GM12892 (cell line): ENCODE measurements at regions not wholly inside any gene's neighbourhood (a gene's known extent, or its start where the extent isn't known, plus 50 kb on each side); places are given as distances from the start of the nearest gene placed in this dataset.

Experiments
- DNase-seq: peaks from one replicate; pipeline ENCODE4 v3.0.0; 2011; ENCODE audit not compliant: insufficient read length
- FAIRE-seq: peaks from 2 replicates; lab custom pipeline; 2011; peaks lifted over from hg19 to GRCh38; lab: Jason Lieb, UNC
- POLR2A ChIP-seq: IDR thresholded peaks from 2 replicates; pipeline ENCODE4 v1.6.1; 2011; ENCODE audit warnings: low read depth, low read length, control low read depth
- POLR2AphosphoS5 ChIP-seq: IDR thresholded peaks from 2 replicates; pipeline ENCODE4 v1.6.1; 2011; ENCODE audit warnings: low read depth, low read length, control low read depth
- TAF1 ChIP-seq: IDR thresholded peaks from 2 replicates; pipeline ENCODE4 v1.6.1; 2011; ENCODE audit warnings: low read depth, mild to moderate bottlenecking, control low read depth, low read length, borderline replicate concordance

DNA sequence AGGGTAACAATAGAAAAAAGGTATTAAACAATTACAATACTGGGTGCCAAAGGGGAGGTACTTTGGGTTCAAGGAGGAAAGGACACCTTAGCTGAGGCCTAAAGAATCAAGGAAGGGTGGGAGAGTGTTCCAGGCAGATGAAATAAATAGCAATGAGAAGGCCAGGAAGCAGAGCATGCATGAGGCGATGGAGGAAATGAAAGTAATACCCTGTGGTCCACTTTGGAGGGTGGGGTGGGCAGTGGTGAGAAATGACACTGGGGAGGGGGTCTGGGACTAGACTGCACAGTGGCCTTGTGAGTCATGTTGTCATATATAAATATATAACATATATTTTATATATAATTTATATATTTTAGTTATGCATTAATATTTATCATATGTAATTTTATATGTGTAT lies 55.9 kb downstream of the BHLHE40 start:
- TF ChIP-seq TAF1 (no peak), POLR2A (no peak), POLR2AphosphoS5 (no peak)
- DNase-seq (no peak), FAIRE-seq (no peak)

DNA sequence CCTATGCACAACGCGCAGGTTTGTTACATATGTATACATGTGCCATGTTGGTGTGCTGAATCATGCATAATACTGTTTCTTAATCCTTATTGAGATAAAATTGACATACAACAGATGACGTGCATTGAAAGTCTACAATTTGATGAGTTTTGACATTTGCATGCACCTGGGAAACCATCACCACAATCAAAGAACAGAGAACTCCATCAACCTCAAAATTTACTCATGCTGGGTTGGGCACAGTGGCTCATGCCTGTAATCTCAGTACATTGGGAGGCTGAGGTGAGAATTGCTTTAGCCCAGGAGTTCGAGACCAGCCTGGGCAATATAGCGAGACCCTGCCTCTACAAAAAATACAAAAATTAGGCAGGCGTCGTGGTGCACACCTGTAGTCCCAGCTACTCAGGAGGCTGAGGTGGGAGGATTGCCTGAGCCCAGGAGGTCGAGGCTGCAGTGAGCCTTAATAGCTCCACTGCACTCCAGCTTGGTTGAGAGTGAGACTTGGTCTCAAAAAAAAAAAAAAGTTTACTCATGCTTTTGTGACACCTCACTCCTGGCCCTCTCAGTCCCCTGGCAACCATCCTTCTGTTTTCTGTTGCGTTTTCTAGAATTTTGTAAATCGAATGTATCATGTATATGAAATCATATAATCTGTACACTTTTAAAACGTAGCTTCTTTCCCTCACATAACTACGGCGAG lies 56.6 kb downstream of the BHLHE40 start:
- TF ChIP-seq POLR2A (no peak), TAF1 (no peak), POLR2AphosphoS5 (no peak)
- FAIRE-seq = no peak
- no peak for DNase-seq

DNA sequence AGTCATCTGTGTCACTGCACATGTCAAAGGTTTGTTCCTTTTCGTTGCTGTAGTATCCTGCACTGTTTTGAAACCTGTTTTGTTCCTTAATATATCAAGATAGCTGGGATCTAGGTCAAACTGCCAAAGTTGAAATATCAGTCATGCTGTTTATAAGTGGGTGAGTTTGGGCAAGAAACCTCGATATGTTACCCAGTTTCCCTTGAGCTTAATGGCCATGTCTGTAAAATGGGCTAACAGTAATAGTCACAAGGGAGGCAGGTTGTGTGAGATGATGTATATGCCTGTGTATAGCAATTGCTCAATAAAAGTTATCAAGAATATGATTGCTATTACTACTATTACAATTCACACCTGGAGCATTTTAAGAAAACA lies 57.1 kb downstream of the BHLHE40 start:
- FAIRE-seq (no peak), DNase-seq (no peak)
- TF ChIP-seq POLR2A (no peak), POLR2AphosphoS5 (no peak), TAF1 (no peak)

DNA sequence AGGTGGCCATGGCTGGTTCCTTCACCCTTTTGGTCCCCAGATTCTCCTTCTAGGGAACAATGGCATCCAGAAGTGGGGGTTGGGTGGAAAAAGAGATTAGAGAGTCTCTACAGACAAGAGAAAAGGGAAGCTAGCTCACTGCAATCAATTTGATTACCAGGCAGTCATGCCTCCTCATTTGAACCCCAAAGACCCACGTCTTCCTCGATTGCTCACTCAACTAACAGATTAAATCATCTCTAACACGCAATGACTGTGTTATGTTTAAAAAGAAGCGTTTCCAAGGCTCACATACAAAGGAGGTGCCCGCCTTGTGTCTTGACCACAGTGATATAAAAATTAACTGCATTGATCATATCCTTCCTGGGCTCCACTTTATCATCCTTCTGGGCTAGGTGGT lies 57.6 kb downstream of the BHLHE40 start:
- TF ChIP-seq POLR2A (no peak), TAF1 (no peak), POLR2AphosphoS5 (no peak)
- DNase-seq (no peak), FAIRE-seq (no peak)

DNA sequence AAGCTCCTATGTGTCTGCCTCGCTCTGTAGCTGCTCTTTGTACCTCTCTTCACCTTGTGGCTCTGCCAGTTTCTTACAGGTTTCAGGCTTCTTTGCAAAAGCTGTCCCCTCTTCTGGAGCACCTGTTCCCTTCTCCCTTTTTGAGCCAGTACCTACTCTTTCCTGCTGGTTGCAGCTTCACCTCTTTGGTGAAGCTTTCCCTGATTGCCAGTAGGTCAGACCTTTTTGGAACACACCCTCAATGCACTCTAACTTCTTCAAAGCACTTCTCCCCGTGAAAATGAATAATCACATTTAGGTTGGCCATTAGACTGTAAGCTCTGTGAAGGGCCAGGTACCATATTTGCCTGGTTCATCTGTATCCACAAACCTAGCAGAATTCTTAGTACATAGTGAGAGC lies 60.3 kb downstream of the BHLHE40 start:
- DNase-seq (no peak), FAIRE-seq (no peak)
- TF ChIP-seq POLR2A (no peak), TAF1 (no peak), POLR2AphosphoS5 (no peak)

DNA sequence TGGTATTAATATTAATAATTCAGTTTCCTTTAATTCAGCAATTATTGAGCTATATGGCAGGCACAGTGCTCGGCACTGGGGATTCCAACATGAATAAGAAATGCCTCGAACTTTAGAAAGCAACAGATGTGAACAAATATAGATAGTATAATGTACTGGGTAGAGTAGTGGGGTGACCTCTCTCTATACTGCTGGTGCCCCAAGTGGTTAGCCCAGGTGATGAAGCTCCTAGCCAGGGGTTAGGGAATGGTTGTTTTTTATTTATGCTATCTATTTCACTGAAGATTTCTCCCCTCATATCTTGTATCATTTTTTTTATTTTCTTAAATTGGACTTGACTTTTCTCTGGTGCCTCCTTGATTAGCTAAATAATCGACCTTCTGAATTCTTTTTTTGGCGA lies 62.1 kb downstream of the BHLHE40 start:
- no peak for FAIRE-seq
- DNase-seq = no peak
- no peak for TF ChIP-seq POLR2AphosphoS5
- no peak for TF ChIP-seq TAF1
- no peak for TF ChIP-seq POLR2A

DNA sequence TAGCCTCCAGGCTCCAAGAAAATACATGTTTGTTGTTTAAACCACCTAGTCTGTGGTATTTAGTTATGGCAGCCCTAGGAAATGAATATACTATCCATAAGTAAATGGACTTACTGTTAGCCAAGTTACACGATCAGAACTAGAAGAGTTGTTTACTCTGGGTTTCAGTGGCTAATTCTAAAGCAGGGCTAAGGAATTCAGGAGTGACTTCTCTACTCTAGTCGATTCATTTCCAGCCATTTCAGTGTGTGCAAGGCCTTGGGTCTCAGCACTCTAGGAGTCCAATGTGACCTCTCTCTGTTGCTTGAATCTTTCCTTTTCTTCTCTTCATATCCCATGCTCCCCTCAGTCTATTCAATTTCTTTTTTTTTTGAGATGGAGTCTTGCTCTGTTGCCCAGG lies 66.7 kb downstream of the BHLHE40 start:
- DNase-seq (no peak), FAIRE-seq (no peak)
- TF ChIP-seq POLR2AphosphoS5 (no peak), TAF1 (no peak), POLR2A (no peak)

DNA sequence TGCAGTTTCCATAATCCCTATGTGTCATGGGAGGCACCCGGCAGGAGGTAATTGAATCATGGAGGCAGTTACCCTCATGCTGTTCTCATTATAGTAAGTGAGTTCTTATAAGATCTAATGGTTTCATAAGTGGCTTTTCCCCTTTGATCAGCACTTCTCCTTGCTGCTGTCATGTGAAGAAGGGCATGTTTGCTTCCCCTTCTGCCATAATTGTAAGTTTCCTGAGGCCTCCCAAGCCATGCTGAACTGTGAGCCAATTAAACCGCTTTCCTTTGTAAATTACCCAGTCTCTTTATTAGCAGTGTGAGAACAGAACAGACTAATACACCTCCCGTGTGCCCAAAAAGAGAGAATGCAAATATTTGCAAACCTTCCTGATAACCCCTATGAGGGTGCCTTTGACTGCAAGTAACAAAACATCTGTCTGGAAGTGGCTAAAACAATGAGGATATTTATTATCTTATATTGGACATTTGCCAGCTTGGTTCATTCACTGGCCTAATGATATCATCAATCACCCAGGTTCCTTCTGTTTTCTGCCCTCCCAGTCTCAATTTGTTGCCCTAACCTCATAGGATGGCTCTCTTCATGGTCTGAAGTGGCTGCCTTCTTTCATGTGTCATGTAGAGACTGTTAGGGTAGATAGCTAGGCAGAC lies 68.7 kb downstream of the BHLHE40 start:
- FAIRE-seq = no peak
- TF ChIP-seq POLR2A (no peak), TAF1 (no peak), POLR2AphosphoS5 (no peak)
- DNase-seq = no peak

DNA sequence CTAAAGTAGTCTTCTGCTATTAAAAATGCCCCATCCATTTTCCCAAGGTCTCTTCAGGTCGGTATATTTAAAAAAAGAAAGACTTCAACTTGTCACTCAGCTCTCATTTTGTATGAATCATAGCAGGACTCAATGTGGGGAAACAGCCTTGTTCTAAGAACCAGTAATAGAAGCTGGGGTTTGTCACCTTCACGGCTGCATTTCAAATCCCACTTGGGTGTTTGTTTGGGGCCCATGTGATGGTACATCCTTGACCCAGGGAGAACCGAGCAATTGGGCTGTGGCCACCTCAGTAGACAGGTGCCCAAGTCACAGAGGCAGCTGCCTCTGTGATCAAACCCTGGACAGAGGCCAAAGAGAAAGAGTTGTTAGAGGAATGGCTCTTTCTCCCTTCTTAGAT lies 70.3 kb upstream of the ARL8B start:
- no peak for DNase-seq
- FAIRE-seq = peak; percentile 46
- no peak for TF ChIP-seq TAF1
- TF ChIP-seq POLR2AphosphoS5 = no peak
- no peak for TF ChIP-seq POLR2A

DNA sequence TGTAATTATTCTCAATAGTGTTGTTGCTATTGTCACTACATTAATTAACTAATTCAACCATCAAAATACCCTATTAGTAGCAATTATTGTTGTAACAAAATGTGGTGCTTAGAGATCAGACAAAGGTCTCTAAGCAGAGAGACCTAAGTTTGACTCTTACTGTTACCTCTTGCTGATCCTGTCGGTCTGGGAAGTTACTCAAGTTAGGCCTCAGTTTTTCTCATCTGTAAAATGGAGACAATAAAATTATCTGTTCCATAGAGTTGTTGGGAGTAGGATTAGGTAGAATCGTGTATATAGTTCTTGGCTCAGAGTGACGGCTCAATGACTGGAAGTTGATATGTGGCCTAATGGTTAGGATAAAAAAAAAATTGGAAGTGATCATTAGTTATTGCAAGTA lies 69.8 kb upstream of the ARL8B start:
- DNase-seq (no peak), FAIRE-seq (no peak)
- TF ChIP-seq POLR2A (no peak), POLR2AphosphoS5 (no peak), TAF1 (no peak)

DNA sequence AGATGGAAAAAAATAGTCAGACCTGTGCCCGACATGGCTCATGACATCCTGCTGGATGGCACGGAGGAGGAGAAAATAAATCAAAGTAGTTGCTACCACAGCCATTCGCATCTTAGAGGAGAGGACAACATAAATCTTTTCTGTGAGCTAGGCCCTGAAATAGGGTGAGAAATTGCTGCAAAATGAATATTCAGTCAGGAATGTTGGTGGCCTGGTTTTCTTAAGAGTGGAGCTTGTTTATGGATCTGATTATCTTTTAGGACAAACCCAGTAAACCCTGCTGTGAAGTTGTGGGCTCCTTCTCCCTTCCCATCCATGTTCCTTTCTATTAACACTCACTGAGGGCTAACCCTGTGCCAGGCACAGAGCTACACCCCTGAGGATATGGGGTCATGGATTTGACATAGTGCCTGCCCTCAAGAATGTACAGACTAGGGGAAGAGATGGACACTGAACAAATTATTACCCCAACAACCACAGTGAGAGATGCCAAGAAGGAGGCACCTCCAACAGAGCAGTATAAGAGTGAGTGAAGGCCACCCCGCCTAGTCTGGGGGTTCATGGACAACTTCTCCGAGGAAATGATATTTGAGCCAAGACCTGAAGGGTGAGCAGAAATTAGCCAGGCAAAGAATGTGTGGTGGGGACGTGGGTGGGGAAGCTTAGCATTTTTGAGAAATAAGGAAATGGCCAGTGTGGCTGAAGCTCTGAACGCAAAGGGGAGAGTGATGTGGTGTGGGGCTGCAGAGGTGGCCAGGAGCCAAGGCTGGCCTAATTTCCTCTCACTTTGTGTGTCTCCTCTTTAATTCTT lies 68.9 kb upstream of the ARL8B start:
- TF ChIP-seq TAF1 (no peak), POLR2A (no peak), POLR2AphosphoS5 (no peak)
- DNase-seq (no peak), FAIRE-seq (no peak)
